Activated B cell treated with CpG ODN at 0.5 μM for 24 hours (primary cell): ENCODE measurements at regions not wholly inside any gene's neighbourhood (a gene's known extent, or its start where the extent isn't known, plus 50 kb on each side); places are given as distances from the start of the nearest gene placed in this dataset.

Experiments
- ATAC-seq: fragments of 200-7000 bp; cut with Tn5 transposase; one replicate; pipeline ENCODE4 v1.10.0; 2021; ENCODE audit warnings: low read depth, mild to moderate bottlenecking, moderate library complexity
- CTCF ChIA-PET: fragments of 350-600 bp; sonication (Branson Sonifier 250); formaldehyde crosslinking; loops from one replicate; lab custom pipeline; 2021; ENCODE audit warnings: antibody characterized with exemption; lab: Charles Lee
- POLR2A ChIA-PET: fragments of 350-600 bp; sonication (Branson Sonifier 250); formaldehyde crosslinking; loops from one replicate; lab custom pipeline; 2021; ENCODE audit warnings: antibody characterized with exemption; lab: Charles Lee
- DNase-seq: peaks from one replicate; pipeline ENCODE4 v3.0.0; 2022
- H3K27ac Mint-ChIP-seq: one replicate; pipeline ENCODE4 v1.8.0; 2020; ENCODE audit warnings: mixed read lengths
- H3K27me3 Mint-ChIP-seq: one replicate; pipeline ENCODE4 v1.8.0; 2021; ENCODE audit warnings: mixed read lengths
- H3K36me3 Mint-ChIP-seq: one replicate; pipeline ENCODE4 v1.8.0; 2021; ENCODE audit warnings: low read depth, mixed read lengths
- H3K4me1 Mint-ChIP-seq: one replicate; pipeline ENCODE4 v1.8.0; 2021; ENCODE audit warnings: mixed read lengths
- H3K4me3 Mint-ChIP-seq: one replicate; pipeline ENCODE4 v1.8.0; 2020; ENCODE audit warnings: mild to moderate bottlenecking, mixed read lengths
- H3K9me3 Mint-ChIP-seq: one replicate; pipeline ENCODE4 v1.8.0; 2020; ENCODE audit warnings: mixed read lengths
- CTCF ChIP-seq: fragments of 200-600 bp; IDR thresholded peaks from one replicate; pipeline ENCODE4 v1.8.0; 2022; ENCODE audit warnings: antibody characterized with exemption, mild to moderate bottlenecking
- intact Hi-C: fragments of 100-400 bp; cut with micrococcal nuclease; formaldehyde crosslinking; loops from one replicate; pipeline ENCODE4 v1.15.1; 2024

DNA sequence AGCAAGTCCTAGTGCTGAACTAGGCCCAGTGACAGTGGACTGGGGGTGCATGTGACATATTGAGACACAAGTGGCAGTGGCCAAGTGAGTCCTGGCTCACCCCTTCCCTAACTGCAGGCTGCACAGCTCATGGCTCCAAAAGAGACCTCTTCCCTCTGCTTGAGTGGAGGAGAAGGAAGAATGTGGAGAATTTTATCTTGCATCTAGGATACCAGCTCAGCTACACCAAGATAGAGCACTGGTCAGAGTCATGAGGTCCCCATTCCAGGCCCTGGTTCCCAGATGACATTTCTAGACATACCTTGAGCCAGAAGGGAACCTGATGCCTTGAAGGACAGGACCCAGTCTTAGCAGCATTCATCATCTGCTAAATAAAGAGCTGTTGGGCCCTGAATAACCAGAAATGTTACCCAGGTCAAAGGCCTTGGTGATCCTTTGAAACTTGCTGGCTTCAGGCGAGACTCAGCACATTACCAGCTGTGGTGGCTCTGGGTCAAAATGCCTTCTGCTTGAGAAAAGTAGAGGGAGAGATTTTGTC, 114.5 kb downstream of the CDC14C start:
- Mint-ChIP-seq H3K4me1 (no peaks in the 10 kb centered on the region), H3K36me3 (no peaks in the 10 kb centered on the region), H3K9me3 (no peaks in the 10 kb centered on the region), H3K4me3 (no peak overlapping the region), H3K27me3 (no peaks in the 10 kb centered on the region), H3K27ac (no peak overlapping the region)
- DNase-seq (no peak), ATAC-seq (no peak)
- TF ChIP-seq CTCF: no peak
- POLR2A ChIA-PET: no interaction called here
- CTCF ChIA-PET: no interaction called here
- intact Hi-C loops: no loop called here

GRCh38 chr7:49060743-49061142, 136.4 kb downstream of the CDC14C start:
- no peaks in the 10 kb centered on the region for H3K27me3 Mint-ChIP-seq
- H3K27ac Mint-ChIP-seq: no peak overlapping the region
- H3K9me3 Mint-ChIP-seq: peaks cover 11% of the 10 kb centered on the region
- ChIA-PET CTCF (no interaction called here), POLR2A (no interaction called here)
- H3K36me3 Mint-ChIP-seq: no peaks in the 10 kb centered on the region
- ATAC-seq (no peak), DNase-seq (no peak)
- H3K4me3 Mint-ChIP-seq: no peak overlapping the region
- no peak for TF ChIP-seq CTCF
- no peaks in the 10 kb centered on the region for H3K4me1 Mint-ChIP-seq
- intact Hi-C loops: no loop called here

GRCh38 chr7:49074538-49074937, 150.2 kb downstream of the CDC14C start:
- no peak for TF ChIP-seq CTCF
- no peak for ATAC-seq

DNA sequence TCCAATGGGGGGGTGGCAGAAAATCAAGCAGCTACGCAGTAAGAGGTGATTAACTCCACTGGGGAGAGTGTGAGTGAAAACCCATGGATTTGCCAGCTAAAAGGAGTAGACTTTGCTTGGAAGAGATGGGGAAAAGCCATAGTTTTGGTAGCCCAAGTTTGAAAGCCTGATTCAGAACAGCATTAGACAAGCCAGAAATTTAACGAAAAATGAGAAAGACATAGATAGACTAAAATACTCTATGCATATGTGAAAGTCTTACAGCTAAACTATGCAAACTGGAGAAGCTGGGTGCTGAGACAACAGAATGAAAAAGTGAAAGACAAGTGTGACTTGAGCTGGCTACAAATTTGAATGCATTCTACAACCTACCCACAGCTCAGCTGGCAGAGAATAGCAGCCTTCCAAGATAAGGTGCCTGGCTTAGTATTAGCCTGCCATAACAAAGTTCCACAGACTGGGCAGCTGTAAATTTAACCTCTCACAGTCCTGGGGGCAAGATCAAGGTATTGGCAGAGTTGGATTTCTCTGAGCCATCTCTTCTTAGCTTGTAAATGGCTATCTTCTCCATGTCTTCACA, 156.6 kb downstream of the CDC14C start:
- intact Hi-C loops: no loop called here
- no peak for DNase-seq
- Mint-ChIP-seq H3K9me3 (peaks cover 16% of the 10 kb centered on the region), H3K27me3 (no peaks in the 10 kb centered on the region), H3K27ac (no peak overlapping the region), H3K4me1 (no peaks in the 10 kb centered on the region), H3K36me3 (no peaks in the 10 kb centered on the region), H3K4me3 (no peak overlapping the region)
- TF ChIP-seq CTCF: no peak
- CTCF ChIA-PET: no interaction called here
- no peak for ATAC-seq
- POLR2A ChIA-PET: no interaction called here

More at GRCh38 chr7:49074538-49074937, 150.2 kb downstream of the CDC14C start:
- no peaks in the 10 kb centered on the region for H3K4me1 Mint-ChIP-seq
- no peak overlapping the region for H3K4me3 Mint-ChIP-seq
- no peak overlapping the region for H3K27ac Mint-ChIP-seq
- ChIA-PET CTCF (no interaction called here), POLR2A (no interaction called here)
- H3K27me3 Mint-ChIP-seq: no peaks in the 10 kb centered on the region
- H3K9me3 Mint-ChIP-seq: peaks cover 6% of the 10 kb centered on the region
- no peaks in the 10 kb centered on the region for H3K36me3 Mint-ChIP-seq
- no peak for DNase-seq
- intact Hi-C loops: no loop called here

- no peak overlapping the region for H3K27ac Mint-ChIP-seq
- CTCF ChIA-PET: no interaction called here
- no peaks in the 10 kb centered on the region for H3K36me3 Mint-ChIP-seq
- no peak overlapping the region for H3K4me3 Mint-ChIP-seq
- H3K9me3 Mint-ChIP-seq: no peaks in the 10 kb centered on the region
- no peaks in the 10 kb centered on the region for H3K4me1 Mint-ChIP-seq
- DNase-seq: no peak
- TF ChIP-seq CTCF: no peak
- POLR2A ChIA-PET: no interaction called here
- intact Hi-C loops: no loop called here
- H3K27me3 Mint-ChIP-seq: no peaks in the 10 kb centered on the region
- no peak for ATAC-seq
These were observed 163.7 kb downstream of the CDC14C start for GRCh38 chr7:49088017-49088416.
